Smooth muscle cell of the brain vasculature (primary cell): ENCODE measurements at regions not wholly inside any gene's neighbourhood (a gene's known extent, or its start where the extent isn't known, plus 50 kb on each side); places are given as distances from the start of the nearest gene placed in this dataset.

Source experiments
- DNase-seq: peaks from one replicate; pipeline ENCODE4 v3.0.0-alpha.2; 2012; ENCODE audit warnings: low read depth, low spot score

- no peak for DNase-seq
Measured at GRCh38 chr2:134075204-134075603, 178.7 kb upstream of the MGAT5 start.

DNA sequence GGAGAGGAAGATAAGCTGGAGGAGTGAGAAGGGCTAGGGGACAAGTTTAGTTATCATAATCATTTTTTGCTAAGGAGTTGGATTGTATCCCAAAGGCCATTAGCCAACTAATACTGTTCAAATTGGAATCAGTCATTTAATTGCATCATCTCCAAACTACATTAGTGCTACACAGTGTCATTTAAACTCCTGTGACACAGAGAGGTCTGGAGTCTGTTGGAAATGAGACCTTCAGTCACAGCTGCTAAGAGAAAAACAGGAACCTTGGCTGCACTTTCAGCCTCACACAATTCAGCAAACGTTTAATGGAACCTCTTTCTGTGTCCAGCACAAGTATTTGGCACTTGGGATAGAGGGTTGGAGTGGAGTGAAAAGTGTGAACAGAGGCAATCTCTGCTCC, 175.5 kb upstream of the MGAT5 start:
- no peak for DNase-seq

DNA sequence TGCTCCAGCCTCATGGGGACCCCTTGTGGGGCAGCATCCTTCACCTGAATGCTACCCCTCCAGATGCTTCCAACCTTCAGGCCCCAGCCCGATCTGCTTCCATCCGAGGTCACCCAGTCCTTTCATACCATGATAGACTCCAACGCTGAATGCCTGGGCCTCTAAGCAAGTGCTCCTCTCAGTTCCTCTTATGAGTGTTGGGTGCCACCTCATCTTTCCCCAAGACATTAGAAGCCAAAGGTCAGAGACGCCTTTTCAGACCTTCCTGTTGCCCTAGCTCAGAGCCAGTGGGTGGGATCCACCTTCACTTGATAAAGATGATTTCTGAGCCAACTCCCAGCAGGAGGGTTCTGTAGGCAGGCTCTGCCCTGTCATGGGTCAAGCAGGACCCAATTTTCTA, 174.5 kb upstream of the MGAT5 start:
- DNase-seq: no peak

DNA sequence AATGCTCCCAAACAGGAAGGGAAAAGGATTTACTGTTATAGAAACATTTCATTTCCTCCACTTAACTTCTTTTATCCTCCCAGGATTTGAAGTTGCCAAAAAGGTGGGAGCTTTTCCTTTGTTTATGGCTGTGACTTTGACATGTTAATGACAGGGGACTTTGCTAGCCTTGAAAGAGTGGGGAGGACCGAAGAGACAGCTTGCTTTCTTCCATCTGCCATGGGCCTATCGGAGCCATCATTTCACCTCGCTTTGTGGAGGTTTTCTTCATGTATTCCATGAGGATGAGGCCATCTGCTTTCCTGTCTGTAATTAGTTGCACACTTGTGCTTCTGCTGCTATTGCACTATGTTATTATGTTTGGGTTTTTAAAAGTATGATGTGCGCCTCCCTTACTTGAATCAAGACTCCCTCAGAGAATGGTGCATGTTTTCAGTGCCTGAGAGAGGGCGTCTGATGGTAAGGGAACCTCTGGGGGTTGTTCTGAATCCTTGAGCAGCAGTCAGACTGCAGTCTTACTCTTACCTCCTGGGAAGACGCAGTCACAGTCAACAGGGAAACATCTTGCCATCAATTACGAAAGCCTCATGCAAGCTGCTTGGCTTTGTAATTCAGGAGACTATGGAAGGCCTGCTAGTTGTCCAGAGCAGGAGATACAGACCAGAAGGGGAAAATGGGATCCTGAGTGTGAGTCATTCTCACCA, 173.3 kb upstream of the MGAT5 start:
- DNase-seq: no peak

DNA sequence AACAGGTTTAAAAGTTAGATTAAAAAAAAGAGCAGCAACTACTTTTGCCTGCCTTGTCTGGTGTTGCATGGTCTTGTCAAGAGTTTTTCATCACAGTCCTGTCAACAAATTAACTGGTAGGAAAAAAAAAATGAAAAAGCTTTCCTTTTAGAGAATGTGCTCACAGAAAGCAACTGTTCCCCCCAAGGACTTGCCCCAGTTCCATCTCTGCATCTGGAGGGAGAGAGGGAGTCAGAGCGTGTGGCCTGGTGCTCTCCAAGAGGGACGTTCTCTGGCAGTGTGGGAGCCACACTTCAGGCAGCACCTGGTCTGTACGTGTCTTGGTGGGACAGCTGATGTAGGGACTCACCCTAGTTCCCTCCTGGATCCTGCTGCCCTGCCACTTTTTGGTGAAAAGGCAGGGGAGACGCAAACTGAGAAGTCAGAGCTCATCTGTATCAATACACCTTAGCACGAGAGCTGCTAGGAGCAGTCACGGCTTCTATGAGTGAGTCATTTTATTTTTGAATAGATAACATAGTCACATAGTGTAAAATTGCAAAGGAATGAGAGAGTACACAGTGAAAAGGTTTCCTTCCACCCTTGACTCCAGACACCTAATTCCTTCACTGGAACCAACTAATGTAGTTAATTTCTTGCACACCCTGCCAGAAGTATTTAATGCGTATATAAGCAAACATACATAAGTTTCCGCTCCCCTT, 172.5 kb upstream of the MGAT5 start:
- DNase-seq: no peak

DNA sequence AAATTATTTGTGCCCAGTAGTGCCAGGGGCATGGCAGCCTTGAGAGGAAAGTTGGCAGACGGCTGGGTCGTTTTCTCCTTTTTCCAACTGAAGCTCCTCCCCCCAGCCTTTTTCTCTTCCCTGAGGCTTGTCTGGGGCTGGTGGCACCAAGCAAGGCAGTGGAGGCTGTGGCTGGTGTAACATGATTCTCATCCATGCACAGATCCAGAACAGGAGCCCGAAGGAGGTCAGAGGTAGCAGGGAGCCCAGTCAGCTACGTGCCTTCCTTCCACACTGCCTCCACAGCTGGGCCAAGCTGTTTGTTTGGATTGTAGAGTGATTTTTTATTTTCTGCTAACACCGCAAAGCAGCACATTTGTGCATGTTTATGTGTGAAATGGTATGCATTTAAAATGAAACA, 170.3 kb upstream of the MGAT5 start:
- DNase-seq: no peak

DNA sequence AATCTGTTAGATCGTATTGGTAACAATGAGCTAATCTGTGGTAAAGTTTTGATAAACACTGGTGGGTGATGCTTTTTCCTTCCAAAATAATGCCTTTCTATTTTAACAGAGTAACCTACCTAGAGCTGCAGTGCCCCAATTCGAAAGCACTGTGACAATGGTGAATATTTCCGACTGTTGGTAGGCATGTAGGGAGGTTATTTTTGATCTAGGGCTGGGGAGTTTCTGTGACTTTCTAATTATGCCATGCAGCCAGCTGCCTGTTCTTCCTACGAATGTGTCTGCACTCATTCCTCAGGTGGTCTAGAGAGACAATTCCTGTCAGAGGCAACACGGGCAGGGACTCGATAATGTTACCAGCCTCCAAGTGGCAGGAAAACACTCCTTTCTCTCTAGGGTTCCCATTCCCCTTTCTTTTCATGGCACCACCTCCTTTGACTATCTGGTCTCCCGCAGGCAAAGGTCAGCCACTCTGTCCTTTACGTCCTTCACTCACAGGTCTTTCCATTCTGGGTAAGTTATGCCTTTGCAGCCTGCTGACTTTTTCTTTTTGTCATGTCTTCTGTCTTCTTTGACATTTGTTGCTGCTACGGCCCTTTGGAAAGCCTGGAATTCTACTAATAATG, 167.2 kb upstream of the MGAT5 start:
- DNase-seq: no peak

DNA sequence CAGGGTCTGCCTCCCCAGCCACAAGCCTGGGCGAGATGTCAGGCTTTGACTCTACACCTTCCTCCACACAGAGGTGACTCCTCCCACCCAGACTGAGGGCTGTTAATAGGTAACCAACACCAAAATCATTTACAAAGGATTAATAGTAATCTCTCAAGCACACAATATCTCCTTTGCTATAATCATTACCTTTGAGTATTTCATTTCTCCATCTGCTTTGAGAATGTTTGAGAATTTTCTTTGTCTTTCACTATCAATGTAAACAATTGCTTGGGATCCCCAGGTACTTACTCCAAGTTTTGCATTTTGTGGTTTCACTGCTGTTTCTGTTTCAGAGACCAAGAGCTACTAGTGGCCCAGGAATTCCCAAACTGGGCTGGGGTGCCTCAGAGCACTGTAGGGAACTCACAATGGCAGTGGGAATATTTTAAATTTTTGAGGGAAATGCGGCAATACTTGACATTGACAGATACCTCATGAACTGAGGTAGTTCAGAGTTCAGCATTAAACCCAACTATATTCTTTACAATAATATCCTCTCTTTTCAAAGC, 166.4 kb upstream of the MGAT5 start:
- no peak for DNase-seq

GRCh38 chr2:134089454-134089853, 164.4 kb upstream of the MGAT5 start:
- DNase-seq: no peak

DNA sequence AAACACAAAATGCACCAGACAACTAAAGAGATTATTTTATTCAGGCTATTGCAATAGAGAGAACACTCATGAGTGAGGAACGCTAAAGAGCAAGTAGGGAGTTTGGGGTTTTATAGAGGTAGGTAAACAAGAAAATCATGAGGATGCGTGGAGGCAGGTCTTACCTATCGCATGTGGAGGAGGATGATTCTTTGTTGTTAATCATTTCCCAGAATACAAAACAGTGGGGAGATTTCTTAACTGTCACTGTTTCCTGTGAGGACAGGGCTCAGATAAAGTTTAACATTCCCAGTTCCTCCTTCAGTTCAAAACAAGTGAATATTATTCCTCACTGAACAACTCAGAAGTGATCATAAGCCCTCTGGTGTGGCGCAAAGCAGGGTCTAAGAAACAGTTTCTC, 156.1 kb upstream of the MGAT5 start:
- no peak for DNase-seq

DNA sequence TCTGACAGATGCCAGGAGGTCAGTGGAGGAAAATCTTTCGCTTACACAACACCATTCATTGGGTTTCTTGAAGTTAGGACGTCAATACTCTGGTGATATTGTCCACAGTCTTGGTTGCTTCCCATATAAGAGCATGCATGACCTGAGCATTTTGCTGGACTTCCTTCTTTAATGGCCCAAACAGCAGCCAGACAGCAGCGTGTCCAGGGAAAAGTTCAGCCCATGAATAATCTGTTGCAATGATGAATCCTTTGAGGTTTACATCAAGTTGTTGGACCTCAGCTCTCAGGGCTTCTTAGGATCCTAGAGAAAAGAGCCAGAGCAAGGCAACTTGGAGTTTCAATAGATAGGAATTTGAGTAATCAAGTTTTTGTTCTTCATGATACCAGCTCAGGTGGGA, 155.6 kb upstream of the MGAT5 start:
- no peak for DNase-seq

- DNase-seq: no peak
Measured at GRCh38 chr2:134099273-134099672, 154.6 kb upstream of the MGAT5 start.

GRCh38 chr2:134103196-134103595, 150.7 kb upstream of the MGAT5 start:
- DNase-seq: no peak

DNA sequence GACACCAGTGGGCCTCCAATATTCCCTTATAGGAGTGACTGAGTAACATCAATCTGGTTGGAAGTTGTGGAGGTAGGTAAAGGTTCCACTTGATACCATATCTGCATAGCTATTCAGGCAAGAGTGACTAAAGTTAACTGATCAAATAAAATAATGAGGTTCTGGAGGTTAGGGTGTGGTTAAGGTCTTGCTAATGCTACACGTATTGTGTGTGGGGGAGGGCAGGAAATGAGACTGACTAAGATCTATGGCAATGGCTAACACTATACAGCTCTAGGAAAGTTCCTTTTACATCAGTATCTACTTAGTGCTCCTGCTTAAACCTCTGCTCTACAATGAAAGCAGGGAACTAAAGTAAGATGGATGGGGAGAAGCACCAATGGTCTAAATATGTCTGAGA, 149.1 kb upstream of the MGAT5 start:
- no peak for DNase-seq

DNA sequence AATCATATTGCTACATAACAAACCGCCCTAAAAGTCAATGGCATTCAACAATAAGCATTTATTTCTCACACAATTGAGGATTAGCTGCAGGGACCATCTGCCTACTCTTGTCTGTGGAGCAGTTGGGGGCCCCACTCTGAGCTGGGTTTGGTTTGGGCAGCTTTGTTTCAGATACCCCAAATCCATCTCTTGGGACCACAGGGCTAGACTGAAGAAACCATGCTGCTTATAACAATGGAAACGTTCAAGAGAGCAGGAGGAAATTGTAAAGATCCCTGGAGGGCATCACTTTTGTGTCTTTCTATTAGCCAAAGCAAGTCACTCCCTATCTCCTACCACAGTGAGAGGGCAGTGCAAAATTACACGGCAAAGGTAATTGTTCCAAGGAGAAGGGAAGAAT, 146.5 kb upstream of the MGAT5 start:
- DNase-seq: no peak

DNA sequence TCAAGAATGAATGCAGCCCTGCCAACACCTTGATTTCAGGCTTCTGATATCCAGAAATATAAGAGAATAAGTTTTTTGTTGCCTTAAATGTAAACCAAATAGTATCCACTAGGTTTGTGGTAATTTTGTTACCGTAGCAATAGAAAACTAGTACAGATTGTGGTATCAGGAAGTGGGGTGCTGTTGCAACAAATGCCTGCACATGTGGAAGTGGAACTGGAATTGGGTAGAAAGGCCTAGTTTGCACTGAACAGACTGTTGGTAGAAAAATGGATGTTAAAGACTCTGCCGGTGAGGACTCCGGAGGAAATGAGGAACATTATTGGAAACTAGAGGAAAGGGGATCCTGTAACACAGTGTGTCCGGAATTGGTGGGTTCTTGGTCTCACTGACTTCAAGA, 145.8 kb upstream of the MGAT5 start:
- no peak for DNase-seq

DNA sequence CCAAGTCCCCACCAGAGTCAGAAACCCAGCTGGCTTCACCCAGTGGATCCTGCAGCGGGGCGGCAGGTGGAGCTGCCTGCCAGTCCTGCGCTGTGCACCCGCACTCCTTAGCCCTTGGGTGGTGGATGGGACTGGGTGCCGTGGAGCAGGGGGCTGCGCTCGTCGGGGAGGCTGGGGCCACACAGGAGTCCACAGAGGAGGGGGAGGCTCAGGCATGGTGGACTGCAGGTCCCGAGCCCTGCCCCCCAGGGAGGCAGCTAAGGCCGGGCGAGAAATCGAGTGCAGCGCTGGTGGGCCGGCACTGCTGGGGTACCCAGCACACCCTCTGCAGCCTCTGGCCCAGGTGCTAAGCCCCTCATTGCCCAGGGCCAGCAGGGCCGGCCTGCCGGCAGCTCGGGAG, 144.6 kb upstream of the MGAT5 start:
- no peak for DNase-seq

- DNase-seq: no peak
Measured at GRCh38 chr2:134109725-134110124, 144.1 kb upstream of the MGAT5 start.

GRCh38 chr2:134110532-134110931, 143.3 kb upstream of the MGAT5 start:
- DNase-seq: no peak

DNA sequence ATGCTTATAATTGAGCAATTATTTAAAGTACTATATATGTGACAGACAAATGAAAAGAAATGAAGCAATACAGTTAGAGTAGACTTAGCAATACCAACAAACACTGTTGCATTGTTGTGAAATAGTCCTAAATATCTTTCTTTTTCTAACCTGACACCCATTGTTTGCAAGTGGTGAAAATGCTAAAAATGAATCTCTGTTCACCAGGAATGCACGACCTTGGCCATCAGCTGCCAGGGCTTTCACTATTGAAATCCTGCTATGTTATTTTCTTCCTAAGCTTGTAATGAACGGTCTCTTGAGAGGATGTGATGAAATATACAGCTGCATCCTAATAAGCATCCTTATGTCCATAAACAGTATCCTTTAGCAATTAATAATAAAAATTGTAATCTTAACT, 136.2 kb upstream of the MGAT5 start:
- no peak for DNase-seq

DNA sequence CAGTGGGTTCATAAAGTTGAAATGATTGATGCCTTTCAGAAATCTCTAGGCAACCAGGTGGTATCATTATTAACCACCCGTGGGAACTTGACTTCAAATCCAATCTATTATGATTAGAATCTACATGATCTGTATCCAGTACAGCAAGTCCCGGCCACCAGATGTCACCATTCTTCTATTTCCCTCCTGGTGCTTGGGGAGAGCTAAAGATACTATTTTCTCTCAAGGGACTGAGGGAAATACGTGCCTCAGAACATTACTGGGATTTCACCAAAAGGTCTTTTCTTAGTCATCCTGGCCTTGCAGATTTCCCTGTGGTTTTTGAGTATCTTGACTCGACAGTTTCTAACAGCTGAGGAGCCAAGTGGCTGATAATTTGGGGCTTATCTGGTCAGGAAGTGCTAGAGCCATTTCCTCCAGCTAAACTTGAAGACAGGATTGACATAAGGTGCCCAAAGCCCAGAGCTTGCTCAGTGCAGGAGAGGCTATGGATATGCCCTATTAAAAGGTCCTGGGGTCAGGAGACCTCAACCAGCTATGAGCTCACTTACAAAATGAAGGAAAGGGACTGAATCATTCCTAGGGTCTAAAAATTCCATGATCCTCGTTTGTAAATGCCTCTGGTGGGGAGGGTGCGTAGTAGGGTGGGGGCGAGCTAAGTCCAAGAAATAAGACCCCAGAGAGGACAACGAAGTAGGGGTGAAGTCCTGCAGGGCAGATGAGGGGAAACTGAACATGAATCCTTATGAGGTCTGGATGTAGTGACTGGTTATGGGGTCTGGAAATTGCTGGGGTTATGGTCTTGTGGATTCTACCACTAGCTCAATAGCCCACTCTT, 135.4 kb upstream of the MGAT5 start:
- DNase-seq: peak; percentile 83

DNA sequence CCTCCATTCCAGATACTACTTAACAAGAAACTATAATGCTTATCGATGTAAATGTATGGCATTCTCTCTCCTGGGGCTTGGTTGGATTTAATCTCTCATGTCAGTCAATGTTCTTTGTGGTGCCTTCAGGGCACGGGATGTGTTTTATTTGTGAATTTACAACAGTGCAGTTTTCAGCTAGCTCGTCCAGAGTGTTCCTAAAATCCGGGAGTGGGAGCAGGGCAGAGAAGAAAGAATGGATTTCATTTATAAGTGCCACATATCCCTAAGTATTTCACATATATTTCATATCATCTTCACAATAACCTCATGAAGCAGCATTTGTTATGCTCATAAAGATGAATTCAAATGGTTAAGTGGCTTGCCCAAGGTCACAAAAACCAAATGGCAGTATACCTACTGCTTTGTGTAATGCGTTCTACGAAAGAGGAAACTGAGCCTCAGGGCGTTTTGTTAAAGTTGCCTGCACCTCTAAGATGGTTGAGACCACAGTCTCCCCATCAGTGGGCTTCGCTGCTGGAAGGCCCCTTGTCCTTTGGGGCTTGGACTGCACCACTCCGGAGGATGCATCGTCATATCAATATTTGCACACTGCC, 134.7 kb upstream of the MGAT5 start:
- DNase-seq: no peak
